ENCODE measurements at regions not wholly inside any gene's neighbourhood (a gene's known extent, or its start where the extent isn't known, plus 50 kb on each side); places are given as distances from the start of the nearest gene placed in this dataset.

DNA sequence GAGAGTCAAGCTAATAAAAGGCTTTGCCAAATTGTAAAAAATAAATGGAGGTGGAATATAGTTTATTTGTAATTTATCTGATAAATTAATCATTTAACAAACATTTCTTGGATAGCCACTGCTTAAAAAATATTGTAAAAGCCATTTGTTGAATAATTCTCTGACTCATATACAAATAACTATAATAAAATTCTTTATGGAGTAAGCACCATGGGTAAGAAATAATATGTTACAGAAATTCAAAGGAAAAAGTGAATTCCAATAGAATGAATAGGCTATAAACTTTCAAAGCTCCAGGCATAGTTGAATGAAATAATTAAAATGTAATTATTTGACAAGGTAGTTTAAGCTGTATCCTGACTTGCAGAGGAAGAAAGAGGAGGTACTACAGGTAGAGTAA is 291.4 kb upstream of the TMEM229A start:
- ATAC-seq (no peak), FAIRE-seq (no peak), DNase-seq (ENCODE audit: extremely low read depth in 1 of 4, low spot score in 3 of 4) (no peak)
- H3K9me3 ChIP-seq (replicated peaks; ENCODE audit: control insufficient read depth, insufficient read depth, low read depth, low read length): no peaks in the 10 kb centered on the region
- H4K20me1 ChIP-seq (replicated peaks; ENCODE audit: control insufficient read depth, insufficient read depth, low read length): no peaks in the 10 kb centered on the region
- CTCF ChIA-PET (ENCODE audit: low intra/inter-chr PET ratio): interaction anchor here (0.6 kb wide), 1 partner anchor 10 kb away, joined by 3 read pairs; no protein-coding TSS in a partner anchor
- no peak overlapping the region for H3K4me2 ChIP-seq (ENCODE audit: insufficient read depth, low read length)
- H3K27ac ChIP-seq (ENCODE audit: extremely low read depth, low read depth, low read length): no peak overlapping the region
- in situ Hi-C loops (cut with MboI): no loop called here
- H3K36me3 ChIP-seq (ENCODE audit: control insufficient read depth, insufficient read depth, low read length): no peaks in the 10 kb centered on the region
- POLR2A ChIA-PET: no interaction called here
- BruUV-seq (replicated peaks): no TSS peak
- no peaks in the 10 kb centered on the region for H3K79me2 ChIP-seq (ENCODE audit: control insufficient read depth, insufficient read depth, low read length)
- H2AFZ ChIP-seq (ENCODE audit: low read depth, low read length): no peak overlapping the region
- H3K4me3 ChIP-seq: no peak overlapping the region
- no peak overlapping the region for H3K9ac ChIP-seq (ENCODE audit: insufficient read depth in 1 of 2, low read depth in 2 of 2, low read length in 2 of 2)
- no peaks in the 10 kb centered on the region for H3K27me3 ChIP-seq (ENCODE audit: control insufficient read depth in 2 of 2, insufficient read depth in 2 of 2, low read length in 2 of 2)
- TF ChIP-seq ZNF449 (CRISPR knock-in tag; IDR thresholded peaks at IDR 0.05) (no peak), ZNF57 (CRISPR knock-in tag; IDR thresholded peaks at IDR 0.05) (no peak), MTA2 (IDR thresholded peaks at IDR 0.05; ENCODE audit: low read depth) (no peak), NELFE (IDR thresholded peaks at IDR 0.05; ENCODE audit: insufficient read depth, insufficient read length) (no peak), NR1H2 (CRISPR knock-in tag; IDR thresholded peaks at IDR 0.05) (no peak), ZNF316 (IDR thresholded peaks at IDR 0.05) (no peak), TBP (optimal IDR thresholded peaks at IDR 0.05; ENCODE audit: low read depth, low read length) (no peak), ADNP (tag; IDR thresholded peaks at IDR 0.05) (no peak), CHD4 (IDR thresholded peaks at IDR 0.05; ENCODE audit: insufficient read depth, insufficient replicate concordance, low read depth, low read length, poor library complexity, severe bottlenecking) (no peak), ARNT (IDR thresholded peaks at IDR 0.05) (no peak), HDAC6 (IDR thresholded peaks at IDR 0.05; ENCODE audit: low read depth, low read length) (no peak), TCFL5 (CRISPR knock-in tag; conservative IDR thresholded peaks at IDR 0.05) (no peak), KLF13 (tag; IDR thresholded peaks at IDR 0.05; ENCODE audit: borderline replicate concordance, low read depth) (no peak), ZNF133 (CRISPR knock-in tag; IDR thresholded peaks at IDR 0.05) (no peak), TEAD1 (CRISPR knock-in tag; IDR thresholded peaks at IDR 0.05) (no peak), PRPF4 (IDR thresholded peaks at IDR 0.05; ENCODE audit: insufficient read depth, low read depth, low read length, poor library complexity, severe bottlenecking) (no peak), ZNF311 (CRISPR knock-in tag; IDR thresholded peaks at IDR 0.05) (no peak), TSC22D4 (tag; IDR thresholded peaks at IDR 0.05) (no peak)
- TF ChIP-seq, protein P1, sequence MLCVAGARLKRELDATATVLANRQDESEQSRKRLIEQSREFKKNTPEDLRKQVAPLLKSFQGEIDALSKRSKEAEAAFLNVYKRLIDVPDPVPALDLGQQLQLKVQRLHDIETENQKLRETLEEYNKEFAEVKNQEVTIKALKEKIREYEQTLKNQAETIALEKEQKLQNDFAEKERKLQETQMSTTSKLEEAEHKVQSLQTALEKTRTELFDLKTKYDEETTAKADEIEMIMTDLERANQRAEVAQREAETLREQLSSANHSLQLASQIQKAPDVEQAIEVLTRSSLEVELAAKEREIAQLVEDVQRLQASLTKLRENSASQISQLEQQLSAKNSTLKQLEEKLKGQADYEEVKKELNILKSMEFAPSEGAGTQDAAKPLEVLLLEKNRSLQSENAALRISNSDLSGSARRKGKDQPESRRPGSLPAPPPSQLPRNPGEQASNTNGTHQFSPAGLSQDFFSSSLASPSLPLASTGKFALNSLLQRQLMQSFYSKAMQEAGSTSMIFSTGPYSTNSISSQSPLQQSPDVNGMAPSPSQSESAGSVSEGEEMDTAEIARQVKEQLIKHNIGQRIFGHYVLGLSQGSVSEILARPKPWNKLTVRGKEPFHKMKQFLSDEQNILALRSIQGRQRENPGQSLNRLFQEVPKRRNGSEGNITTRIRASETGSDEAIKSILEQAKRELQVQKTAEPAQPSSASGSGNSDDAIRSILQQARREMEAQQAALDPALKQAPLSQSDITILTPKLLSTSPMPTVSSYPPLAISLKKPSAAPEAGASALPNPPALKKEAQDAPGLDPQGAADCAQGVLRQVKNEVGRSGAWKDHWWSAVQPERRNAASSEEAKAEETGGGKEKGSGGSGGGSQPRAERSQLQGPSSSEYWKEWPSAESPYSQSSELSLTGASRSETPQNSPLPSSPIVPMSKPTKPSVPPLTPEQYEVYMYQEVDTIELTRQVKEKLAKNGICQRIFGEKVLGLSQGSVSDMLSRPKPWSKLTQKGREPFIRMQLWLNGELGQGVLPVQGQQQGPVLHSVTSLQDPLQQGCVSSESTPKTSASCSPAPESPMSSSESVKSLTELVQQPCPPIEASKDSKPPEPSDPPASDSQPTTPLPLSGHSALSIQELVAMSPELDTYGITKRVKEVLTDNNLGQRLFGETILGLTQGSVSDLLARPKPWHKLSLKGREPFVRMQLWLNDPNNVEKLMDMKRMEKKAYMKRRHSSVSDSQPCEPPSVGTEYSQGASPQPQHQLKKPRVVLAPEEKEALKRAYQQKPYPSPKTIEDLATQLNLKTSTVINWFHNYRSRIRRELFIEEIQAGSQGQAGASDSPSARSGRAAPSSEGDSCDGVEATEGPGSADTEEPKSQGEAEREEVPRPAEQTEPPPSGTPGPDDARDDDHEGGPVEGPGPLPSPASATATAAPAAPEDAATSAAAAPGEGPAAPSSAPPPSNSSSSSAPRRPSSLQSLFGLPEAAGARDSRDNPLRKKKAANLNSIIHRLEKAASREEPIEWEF (CRISPR knock-in tag; IDR thresholded peaks at IDR 0.05): no peak
- H3K4me1 ChIP-seq (replicated peaks in 1 of 2; ENCODE audit: control insufficient read depth in 2 of 2, insufficient read depth in 2 of 2, low read length in 2 of 2): no peaks in the 10 kb centered on the region
- intact Hi-C loops (cut with micrococcal nuclease): no loop called here
- no peaks in the 10 kb centered on the region for H3K9me1 ChIP-seq (ENCODE audit: control insufficient read depth, insufficient read depth, low read length)

All from K562 (cell line).